DOHH2 (cell line): ENCODE measurements at regions not wholly inside any gene's neighbourhood (a gene's known extent, or its start where the extent isn't known, plus 50 kb on each side); places are given as distances from the start of the nearest gene placed in this dataset.

Source experiments
- CTCF ChIP-seq: fragments of 200-600 bp; sonication (generic); IDR thresholded peaks from one replicate; pipeline ENCODE4 v1.5.1; 2014; ENCODE audit warnings: antibody characterized with exemption, mild to moderate bottlenecking, low read depth, low read length; ENCODE audit not compliant: poor library complexity, severe bottlenecking
- EZH2phosphoT487 ChIP-seq: fragments of 200-600 bp; sonication (generic); IDR thresholded peaks from 2 replicates; pipeline ENCODE4 v1.6.1; 2017; ENCODE audit warnings: borderline replicate concordance, mild to moderate bottlenecking, antibody characterized with exemption, low read length, moderate library complexity, mixed read lengths

DNA sequence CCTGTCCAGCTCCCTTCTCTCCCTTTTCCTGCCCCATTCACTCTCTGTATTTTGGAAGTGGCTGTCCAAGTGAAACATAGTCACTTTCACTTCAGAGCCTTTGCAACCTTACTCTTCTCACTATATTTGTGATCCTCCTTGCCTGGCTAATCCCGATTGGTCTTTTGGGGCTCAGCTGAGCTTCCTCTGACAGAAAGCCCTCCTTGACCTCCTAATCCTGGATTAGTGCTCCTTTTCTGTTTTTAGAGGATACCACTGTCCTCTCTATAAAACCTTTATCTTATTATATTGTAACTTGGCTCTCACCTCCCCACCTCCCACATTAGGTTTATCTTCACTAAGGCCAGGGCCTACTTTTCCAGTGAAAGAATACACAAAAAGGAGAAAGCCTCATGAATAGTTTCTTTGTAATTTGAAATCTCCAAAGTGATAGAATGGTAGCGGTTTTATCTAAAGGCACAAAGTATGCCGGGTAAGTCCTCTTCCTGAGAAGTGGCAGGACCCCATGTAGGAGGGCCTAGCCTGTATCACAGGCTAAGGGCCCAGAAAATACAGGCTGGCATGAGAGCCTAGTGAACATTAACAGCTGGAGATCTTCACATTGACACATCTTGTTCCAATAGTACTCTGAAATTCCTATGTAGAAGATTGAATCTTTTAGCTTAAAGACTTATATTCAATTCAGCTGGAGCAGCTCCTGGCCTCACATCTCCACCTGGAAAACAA, 83.1 kb upstream of the GAREM1 start:
- TF ChIP-seq CTCF, result no peak
- TF ChIP-seq EZH2phosphoT487, result no peak
